Activated naive CD8-positive, alpha-beta T cell treated with anti-CD3 and anti-CD28 coated beads, Interleukin-2, amount 10 ng/mL, durations not matched to agents 7 days and 5 days (primary cell): ENCODE measurements at regions not wholly inside any gene's neighbourhood (a gene's known extent, or its start where the extent isn't known, plus 50 kb on each side); places are given as distances from the start of the nearest gene placed in this dataset.

Experiments
- ATAC-seq: fragments of 150-1000 bp; cut with Tn5 transposase; one replicate; pipeline ENCODE4 v1.10.0; 2021; ENCODE audit warnings: low read depth, moderate library complexity
- POLR2A ChIA-PET: fragments of 350-600 bp; sonication (Branson Sonifier 250); formaldehyde crosslinking; loops from one replicate; lab custom pipeline; 2021; ENCODE audit warnings: antibody characterized with exemption; lab: Charles Lee
- DNase-seq: peaks from one replicate; pipeline ENCODE4 v3.0.0; 2021
- H3K27ac Mint-ChIP-seq: one replicate; pipeline ENCODE4 v1.8.0; 2022; ENCODE audit warnings: mild to moderate bottlenecking, mixed read lengths
- H3K27me3 Mint-ChIP-seq: one replicate; pipeline ENCODE4 v1.8.0; 2022; ENCODE audit warnings: mild to moderate bottlenecking, moderate library complexity, mixed read lengths
- H3K36me3 Mint-ChIP-seq: one replicate; pipeline ENCODE4 v1.8.0; 2021; ENCODE audit warnings: mild to moderate bottlenecking, mixed read lengths
- H3K4me1 Mint-ChIP-seq: one replicate; pipeline ENCODE4 v1.8.0; 2021; ENCODE audit warnings: mixed read lengths
- H3K4me3 Mint-ChIP-seq: one replicate; pipeline ENCODE4 v1.8.0; 2022; ENCODE audit warnings: mild to moderate bottlenecking, moderate library complexity, mixed read lengths
- H3K9me3 Mint-ChIP-seq: one replicate; pipeline ENCODE4 v1.8.0; 2021; ENCODE audit warnings: mixed read lengths

DNA sequence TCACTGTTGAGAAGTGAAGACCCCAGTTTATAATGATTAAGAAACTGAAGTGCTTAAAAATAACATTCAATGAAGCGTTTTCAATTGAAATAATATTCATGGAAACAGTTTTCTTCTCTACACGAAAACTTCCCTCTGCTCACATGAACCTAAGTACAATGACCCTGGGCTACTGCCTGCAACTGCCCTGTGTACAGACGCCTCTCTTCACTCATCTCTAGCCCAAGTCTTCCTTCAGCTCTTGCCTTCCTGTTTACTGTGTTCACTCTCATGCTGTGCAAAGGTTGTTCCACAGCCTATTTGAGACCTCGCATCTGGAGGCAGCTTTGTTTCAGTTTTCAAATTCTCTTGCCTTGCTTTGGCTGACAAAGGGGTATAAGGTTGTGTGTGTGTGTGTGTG is 100.8 kb downstream of the GRIN2B start:
- POLR2A ChIA-PET = no interaction called here
- Mint-ChIP-seq H3K4me3 (no peak overlapping the region), H3K4me1 (no peaks in the 10 kb centered on the region), H3K27me3 (no peaks in the 10 kb centered on the region), H3K36me3 (no peaks in the 10 kb centered on the region), H3K27ac (no peak overlapping the region), H3K9me3 (no peaks in the 10 kb centered on the region)
- ATAC-seq = no peak
- no peak for DNase-seq

DNA sequence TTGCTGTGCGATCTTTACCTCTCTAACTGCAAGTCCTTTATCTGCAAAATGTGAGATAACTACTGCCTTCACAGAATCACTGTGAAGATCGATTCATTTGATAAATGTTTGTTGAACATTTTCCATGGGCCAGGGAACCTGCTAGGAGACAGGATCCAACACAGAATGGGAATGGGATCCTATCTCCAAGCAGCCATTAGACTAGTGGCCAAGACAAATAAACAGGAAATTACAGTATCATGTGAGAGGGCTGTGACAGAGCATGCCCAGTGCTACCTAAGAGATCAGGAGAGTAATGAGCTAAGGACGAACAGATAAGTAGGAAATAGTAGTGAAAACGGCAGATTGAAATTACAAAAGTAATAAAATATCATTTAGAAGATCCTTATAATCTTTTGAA is 105.7 kb downstream of the GRIN2B start:
- H3K4me1 Mint-ChIP-seq = no peaks in the 10 kb centered on the region

DNA sequence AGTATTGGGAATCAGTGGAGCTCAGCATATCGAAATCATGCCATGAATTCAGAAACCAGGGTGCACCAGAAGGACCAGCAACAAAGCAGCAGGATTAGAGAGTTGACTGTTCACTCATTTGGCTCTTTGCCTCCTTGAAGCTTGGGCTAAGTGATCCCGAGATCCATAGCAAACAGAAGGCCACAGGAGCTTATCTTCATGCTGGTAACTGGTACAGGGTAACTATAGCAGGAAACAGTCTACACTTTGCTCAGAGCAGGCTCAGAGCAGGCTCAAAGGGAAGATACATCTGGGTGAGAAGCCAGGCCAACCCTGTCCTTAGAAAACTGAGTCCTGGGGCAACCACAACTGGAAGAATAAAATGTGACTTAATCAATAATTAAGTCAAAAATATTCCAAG is 111.1 kb downstream of the GRIN2B start:
- ATAC-seq (no peak), DNase-seq (no peak)
- POLR2A ChIA-PET = no interaction called here
- Mint-ChIP-seq H3K9me3 (no peaks in the 10 kb centered on the region), H3K27ac (no peak overlapping the region), H3K4me3 (no peak overlapping the region), H3K36me3 (no peaks in the 10 kb centered on the region), H3K4me1 (no peaks in the 10 kb centered on the region), H3K27me3 (peaks cover 9% of the 10 kb centered on the region)

More for the DNA sequence above, 105.7 kb downstream of the GRIN2B start:
- POLR2A ChIA-PET = no interaction called here
- Mint-ChIP-seq H3K4me3 (no peak overlapping the region), H3K36me3 (no peaks in the 10 kb centered on the region), H3K27me3 (peaks cover 3% of the 10 kb centered on the region), H3K9me3 (no peaks in the 10 kb centered on the region), H3K27ac (no peak overlapping the region)
- ATAC-seq (no peak), DNase-seq (no peak)

- no peak overlapping the region for H3K4me3 Mint-ChIP-seq
- DNase-seq (peak; percentile 69), ATAC-seq (peak; percentile 78)
- no peaks in the 10 kb centered on the region for H3K9me3 Mint-ChIP-seq
- peaks cover 9% of the 10 kb centered on the region for H3K27me3 Mint-ChIP-seq
- H3K4me1 Mint-ChIP-seq = no peaks in the 10 kb centered on the region
- H3K36me3 Mint-ChIP-seq = no peaks in the 10 kb centered on the region
- POLR2A ChIA-PET = no interaction called here
- H3K27ac Mint-ChIP-seq = no peak overlapping the region
Observed at GRCh38 chr12:13864081-13864673, 117.2 kb downstream of the GRIN2B start.

- Mint-ChIP-seq H3K27me3 (peaks cover 3% of the 10 kb centered on the region), H3K9me3 (no peaks in the 10 kb centered on the region), H3K4me1 (no peaks in the 10 kb centered on the region), H3K27ac (no peak overlapping the region), H3K36me3 (no peaks in the 10 kb centered on the region), H3K4me3 (no peak overlapping the region)
- ATAC-seq (no peak), DNase-seq (no peak)
- POLR2A ChIA-PET = no interaction called here
Observed at GRCh38 chr12:13857750-13858149, 123.7 kb downstream of the GRIN2B start.

GRCh38 chr12:13853471-13853870 is 127.9 kb downstream of the GRIN2B start:
- Mint-ChIP-seq H3K27ac (no peak overlapping the region), H3K4me1 (no peaks in the 10 kb centered on the region), H3K4me3 (no peak overlapping the region), H3K27me3 (no peaks in the 10 kb centered on the region), H3K9me3 (no peaks in the 10 kb centered on the region), H3K36me3 (no peaks in the 10 kb centered on the region)
- DNase-seq (no peak), ATAC-seq (no peak)
- POLR2A ChIA-PET = no interaction called here

DNA sequence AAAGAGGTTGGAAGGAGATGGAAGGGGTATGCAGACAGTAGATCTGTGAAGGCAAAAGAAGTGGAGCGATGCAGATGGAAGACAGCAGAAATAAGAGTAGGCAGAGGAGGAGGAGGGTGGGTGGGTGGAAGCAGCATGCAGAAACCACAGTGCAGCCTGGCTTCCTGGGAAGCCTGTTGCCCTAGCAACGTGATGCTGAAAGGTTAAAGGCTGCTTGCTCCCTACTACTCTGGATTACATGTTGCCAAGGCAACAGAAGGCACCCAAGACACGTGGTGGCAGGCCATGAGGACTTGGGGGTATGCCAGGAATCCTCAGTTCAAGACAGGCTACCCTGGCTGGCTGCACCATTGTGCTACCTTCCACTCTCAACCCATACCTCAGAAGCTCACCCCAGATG is 129.6 kb downstream of the GRIN2B start:
- no peak overlapping the region for H3K4me3 Mint-ChIP-seq
- H3K36me3 Mint-ChIP-seq = no peaks in the 10 kb centered on the region
- H3K4me1 Mint-ChIP-seq = no peaks in the 10 kb centered on the region
- DNase-seq = no peak
- H3K9me3 Mint-ChIP-seq = no peaks in the 10 kb centered on the region
- H3K27me3 Mint-ChIP-seq = no peaks in the 10 kb centered on the region
- no peak overlapping the region for H3K27ac Mint-ChIP-seq
- ATAC-seq = no peak
- POLR2A ChIA-PET = no interaction called here

GRCh38 chr12:13849456-13849855 is 131.9 kb downstream of the GRIN2B start:
- no peaks in the 10 kb centered on the region for H3K36me3 Mint-ChIP-seq
- ATAC-seq (no peak), DNase-seq (no peak)
- H3K27ac Mint-ChIP-seq = no peak overlapping the region
- no peaks in the 10 kb centered on the region for H3K4me1 Mint-ChIP-seq
- no peaks in the 10 kb centered on the region for H3K27me3 Mint-ChIP-seq
- no peaks in the 10 kb centered on the region for H3K9me3 Mint-ChIP-seq
- POLR2A ChIA-PET = no interaction called here
- H3K4me3 Mint-ChIP-seq = no peak overlapping the region

DNA sequence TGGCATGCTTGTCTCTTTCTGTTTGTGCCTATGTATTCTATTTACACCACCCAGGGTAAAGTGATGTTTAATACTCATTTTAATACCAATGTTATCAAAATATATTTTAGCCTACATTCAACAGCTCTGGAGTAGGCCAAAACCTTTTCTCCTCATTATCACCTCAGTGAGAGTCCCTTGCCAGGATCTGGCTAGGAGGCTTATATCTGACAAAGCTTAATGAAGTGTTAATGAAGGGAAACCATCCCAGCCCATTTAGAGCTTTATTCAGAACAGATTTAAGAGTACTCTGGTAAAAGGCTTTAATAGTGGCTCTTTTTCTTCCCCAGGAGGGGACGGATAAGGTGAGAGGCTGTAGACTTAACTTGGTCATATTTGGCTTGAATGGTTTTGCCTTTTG is 137.6 kb downstream of the GRIN2B start:
- POLR2A ChIA-PET = no interaction called here
- no peaks in the 10 kb centered on the region for H3K36me3 Mint-ChIP-seq
- no peak overlapping the region for H3K27ac Mint-ChIP-seq
- H3K9me3 Mint-ChIP-seq = no peaks in the 10 kb centered on the region
- H3K27me3 Mint-ChIP-seq = no peaks in the 10 kb centered on the region
- no peak for DNase-seq
- H3K4me3 Mint-ChIP-seq = no peak overlapping the region
- no peak for ATAC-seq
- H3K4me1 Mint-ChIP-seq = no peaks in the 10 kb centered on the region

DNA sequence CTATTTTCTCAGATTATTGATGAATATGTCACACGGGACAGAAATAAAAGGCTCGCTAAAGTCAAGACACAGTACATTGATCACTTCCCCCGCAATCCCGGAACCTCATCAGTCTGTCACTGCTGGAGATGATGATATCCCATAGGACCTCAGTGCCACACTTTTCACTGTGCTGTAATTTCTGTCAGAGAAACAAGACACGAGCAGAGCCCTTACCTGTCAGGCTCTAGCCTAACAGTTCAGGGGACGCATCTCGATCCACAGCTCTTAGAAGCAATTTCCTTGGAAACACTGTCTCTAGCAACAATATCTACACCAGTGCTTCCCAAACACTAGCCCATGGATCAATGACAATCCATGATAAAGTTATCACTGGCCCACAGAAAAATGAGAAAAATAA is 140.0 kb downstream of the GRIN2B start:
- H3K27me3 Mint-ChIP-seq = no peaks in the 10 kb centered on the region
- POLR2A ChIA-PET = no interaction called here
- no peak for DNase-seq
- no peaks in the 10 kb centered on the region for H3K9me3 Mint-ChIP-seq
- no peak overlapping the region for H3K4me3 Mint-ChIP-seq
- no peaks in the 10 kb centered on the region for H3K36me3 Mint-ChIP-seq
- ATAC-seq = no peak
- H3K27ac Mint-ChIP-seq = no peak overlapping the region
- no peaks in the 10 kb centered on the region for H3K4me1 Mint-ChIP-seq

DNA sequence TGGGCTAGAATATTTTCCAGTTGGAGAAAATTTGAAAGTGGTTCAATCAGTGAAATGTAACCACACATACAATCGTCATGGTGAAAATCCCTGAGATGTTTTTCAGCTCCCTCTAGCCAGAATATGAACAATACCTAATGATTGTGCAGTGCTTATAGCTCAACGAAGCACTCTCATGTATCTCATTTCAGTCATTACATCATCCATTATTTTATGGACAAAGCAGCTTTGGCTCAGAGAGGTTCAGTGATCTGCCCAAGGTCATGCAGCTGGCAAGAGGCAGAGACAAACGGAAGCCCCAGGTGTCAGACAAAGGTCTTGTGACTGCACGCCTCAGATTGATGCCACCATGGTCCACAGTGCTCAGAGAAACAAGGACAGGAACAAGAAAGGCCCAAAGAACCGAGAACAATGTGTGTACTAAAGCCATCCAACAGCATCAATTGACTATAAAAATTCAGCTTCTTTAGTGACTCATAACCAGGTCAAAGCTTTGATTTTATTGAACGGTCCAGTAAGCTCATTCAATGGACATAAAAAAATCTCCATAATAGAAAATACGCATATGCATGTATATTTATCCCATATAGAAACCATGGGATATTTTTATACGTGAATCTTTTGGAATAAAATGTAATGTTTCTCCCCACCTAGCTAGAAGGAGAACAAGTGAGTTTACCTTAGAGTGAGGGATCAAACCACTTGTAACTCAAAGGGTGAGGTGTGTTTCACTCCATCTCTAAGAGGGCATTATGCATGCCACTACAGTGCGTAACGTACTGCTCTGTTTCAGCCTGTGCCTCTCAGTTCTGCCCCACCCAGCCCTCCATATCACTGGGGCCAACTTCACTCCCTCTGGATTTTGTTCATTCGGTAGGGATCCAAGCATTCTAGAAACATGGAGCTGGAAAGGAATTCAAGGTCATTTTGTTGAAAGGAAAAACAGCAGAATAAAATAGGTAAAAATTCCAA is 141.8 kb downstream of the GRIN2B start:
- Mint-ChIP-seq H3K4me3 (no peak overlapping the region), H3K27me3 (no peaks in the 10 kb centered on the region), H3K27ac (no peak overlapping the region), H3K4me1 (no peaks in the 10 kb centered on the region), H3K36me3 (no peaks in the 10 kb centered on the region), H3K9me3 (no peaks in the 10 kb centered on the region)
- DNase-seq (no peak), ATAC-seq (no peak)
- POLR2A ChIA-PET = no interaction called here

- H3K27ac Mint-ChIP-seq = no peak overlapping the region
- H3K36me3 Mint-ChIP-seq = no peaks in the 10 kb centered on the region
- H3K9me3 Mint-ChIP-seq = no peaks in the 10 kb centered on the region
- H3K4me3 Mint-ChIP-seq = no peak overlapping the region
- no peak for DNase-seq
- no peaks in the 10 kb centered on the region for H3K4me1 Mint-ChIP-seq
- no peaks in the 10 kb centered on the region for H3K27me3 Mint-ChIP-seq
- no peak for ATAC-seq
- POLR2A ChIA-PET = no interaction called here
Observed at GRCh38 chr12:13836099-13836498, 145.3 kb downstream of the GRIN2B start.

GRCh38 chr12:13835652-13836051 is 145.8 kb downstream of the GRIN2B start:
- ATAC-seq (no peak), DNase-seq (no peak)
- H3K27me3 Mint-ChIP-seq = no peaks in the 10 kb centered on the region
- no peaks in the 10 kb centered on the region for H3K4me1 Mint-ChIP-seq
- POLR2A ChIA-PET = no interaction called here
- H3K36me3 Mint-ChIP-seq = no peaks in the 10 kb centered on the region
- no peak overlapping the region for H3K4me3 Mint-ChIP-seq
- H3K27ac Mint-ChIP-seq = no peak overlapping the region
- H3K9me3 Mint-ChIP-seq = no peaks in the 10 kb centered on the region

GRCh38 chr12:13834241-13834640 is 147.2 kb downstream of the GRIN2B start:
- Mint-ChIP-seq H3K27me3 (no peaks in the 10 kb centered on the region), H3K9me3 (no peaks in the 10 kb centered on the region), H3K4me3 (no peak overlapping the region), H3K4me1 (no peaks in the 10 kb centered on the region), H3K27ac (no peak overlapping the region), H3K36me3 (no peaks in the 10 kb centered on the region)
- POLR2A ChIA-PET = no interaction called here
- DNase-seq (no peak), ATAC-seq (no peak)
